HEK293 (cell line): ENCODE measurements at regions not wholly inside any gene's neighbourhood (a gene's known extent, or its start where the extent isn't known, plus 50 kb on each side); places are given as distances from the start of the nearest gene placed in this dataset.

Source experiments
- CTCF ChIA-PET: fragments of 350-600 bp; formaldehyde crosslinking; extraction: SDS; loops from one replicate; lab custom pipeline; 2021; ENCODE audit warnings: antibody characterized with exemption; lab: Yijun Ruan, JAX
- POLR2A ChIA-PET: fragments of 300-600 bp; formaldehyde crosslinking; extraction: SDS; loops from one replicate; lab custom pipeline; 2020; ENCODE audit warnings: antibody characterized with exemption, inconsistent platforms; lab: Yijun Ruan, JAX
- H3K27ac ChIP-seq: fragments of 200-500 bp; sonication (Bioruptor generic); 2 replicates; pipeline ENCODE4 v1.5.1; 2014; ENCODE audit warnings: low read depth, low read length, control low read depth, inconsistent platforms; ENCODE audit errors: extremely low read depth
- H3K36me3 ChIP-seq, 2 experiments: fragments of 200-500 bp in 1 of 2; sonication (Bioruptor generic) in 1 of 2; 1 replicate in 1 of 2; 2 replicates in 1 of 2; pipeline ENCODE4 v1.5.1; 2014 to 2017; ENCODE audit warnings: inconsistent platforms in 2 of 2, low read length in 2 of 2; ENCODE audit not compliant: control insufficient read depth in 2 of 2, insufficient read depth in 1 of 2
- H3K4me1 ChIP-seq: fragments of 200-500 bp; sonication (Bioruptor generic); 2 replicates; pipeline ENCODE4 v1.5.1; 2014; ENCODE audit warnings: mild to moderate bottlenecking, low read length, inconsistent platforms; ENCODE audit not compliant: control insufficient read depth, insufficient read depth
- H3K4me3 ChIP-seq: 2 replicates; pipeline ENCODE4 v1.5.1; 2011; ENCODE audit warnings: low read depth, mild to moderate bottlenecking, control low read depth, low read length, moderate library complexity
- H3K9me3 ChIP-seq: fragments of 200-500 bp; sonication (Bioruptor generic); 2 replicates; pipeline ENCODE4 v1.5.1; 2014; ENCODE audit warnings: low read depth, low read length, inconsistent platforms; ENCODE audit not compliant: control insufficient read depth, insufficient read depth
- GLIS2 ChIP-seq: fragments of 450-650 bp; formaldehyde crosslinking; IDR thresholded peaks from 2 replicates; pipeline ENCODE4 v1.5.1; 2016; ENCODE audit warnings: missing biosample characterization, missing genetic modification characterization
- KLF7 ChIP-seq: fragments of 450-650 bp; formaldehyde crosslinking; IDR thresholded peaks from 2 replicates; pipeline ENCODE4 v1.5.1; 2016; ENCODE audit warnings: missing biosample characterization, missing genetic modification characterization, borderline replicate concordance
- KLF8 ChIP-seq: fragments of 450-650 bp; formaldehyde crosslinking; IDR thresholded peaks from 2 replicates; pipeline ENCODE4 v1.5.1; 2016; ENCODE audit warnings: missing biosample characterization, missing genetic modification characterization
- OVOL3 ChIP-seq: fragments of 450-650 bp; formaldehyde crosslinking; IDR thresholded peaks from 2 replicates; pipeline ENCODE4 v1.5.1; 2016; ENCODE audit warnings: missing biosample characterization, missing genetic modification characterization
- SP3 ChIP-seq: fragments of 450-650 bp; formaldehyde crosslinking; IDR thresholded peaks from 2 replicates; pipeline ENCODE4 v1.5.1; 2016; ENCODE audit warnings: missing biosample characterization, missing genetic modification characterization
- ZNF133 ChIP-seq: fragments of 450-650 bp; formaldehyde crosslinking; IDR thresholded peaks from 2 replicates; pipeline ENCODE4 v1.5.1; 2016; ENCODE audit warnings: missing biosample characterization, missing genetic modification characterization
- ZNF146 ChIP-seq: fragments of 450-650 bp; formaldehyde crosslinking; IDR thresholded peaks from 2 replicates; pipeline ENCODE4 v1.5.1; 2016; ENCODE audit warnings: missing biosample characterization, missing genetic modification characterization
- ZNF2 ChIP-seq: fragments of 450-650 bp; formaldehyde crosslinking; IDR thresholded peaks from 2 replicates; pipeline ENCODE4 v1.5.1; 2016; ENCODE audit warnings: missing biosample characterization, missing genetic modification characterization
- ZNF391 ChIP-seq: fragments of 450-650 bp; formaldehyde crosslinking; IDR thresholded peaks from 2 replicates; pipeline ENCODE4 v1.5.1; 2016; ENCODE audit warnings: low read depth, missing biosample characterization, missing genetic modification characterization, borderline replicate concordance
- ZNF426 ChIP-seq: fragments of 450-650 bp; formaldehyde crosslinking; IDR thresholded peaks from 2 replicates; pipeline ENCODE4 v1.5.1; 2017; ENCODE audit warnings: missing biosample characterization, missing genetic modification characterization, mild to moderate bottlenecking, inconsistent platforms, moderate library complexity
- ZNF561 ChIP-seq: fragments of 450-650 bp; IDR thresholded peaks from 2 replicates; pipeline ENCODE4 v1.5.1; 2018; ENCODE audit warnings: missing biosample characterization, missing genetic modification characterization, borderline replicate concordance
- ZNF626 ChIP-seq: fragments of 450-650 bp; sonication (Bioruptor Pico); formaldehyde crosslinking; IDR thresholded peaks from 2 replicates; pipeline ENCODE4 v1.5.1; 2018; ENCODE audit warnings: missing biosample characterization, missing genetic modification characterization, inconsistent platforms
- ZNF670 ChIP-seq: fragments of 450-650 bp; formaldehyde crosslinking; IDR thresholded peaks from 2 replicates; pipeline ENCODE4 v1.5.1; 2016; ENCODE audit warnings: missing biosample characterization, missing genetic modification characterization, low read depth
- ZNF677 ChIP-seq: fragments of 450-650 bp; IDR thresholded peaks from 2 replicates; pipeline ENCODE4 v1.5.0; 2018; ENCODE audit warnings: missing biosample characterization, mild to moderate bottlenecking, missing genetic modification characterization, moderate library complexity
- ZNF707 ChIP-seq: fragments of 450-650 bp; formaldehyde crosslinking; IDR thresholded peaks from 2 replicates; pipeline ENCODE4 v1.5.1; 2016; ENCODE audit warnings: missing biosample characterization, missing genetic modification characterization
- ZNF777 ChIP-seq: fragments of 450-650 bp; formaldehyde crosslinking; IDR thresholded peaks from 2 replicates; pipeline ENCODE4 v1.5.1; 2017; ENCODE audit warnings: missing biosample characterization, missing genetic modification characterization, borderline replicate concordance
- ZNF792 ChIP-seq: fragments of 450-650 bp; formaldehyde crosslinking; IDR thresholded peaks from 2 replicates; pipeline ENCODE4 v1.5.1; 2016; ENCODE audit warnings: missing biosample characterization, missing genetic modification characterization
- ZNF837 ChIP-seq: fragments of 450-650 bp; formaldehyde crosslinking; IDR thresholded peaks from 2 replicates; pipeline ENCODE4 v1.5.1; 2016; ENCODE audit warnings: missing biosample characterization, missing genetic modification characterization
- ZSCAN23 ChIP-seq: fragments of 450-650 bp; formaldehyde crosslinking; IDR thresholded peaks from 2 replicates; pipeline ENCODE4 v1.5.1; 2016; ENCODE audit warnings: missing biosample characterization, missing genetic modification characterization
- TF ChIP-seq, protein P1 (sequence below): fragments of 450-650 bp; formaldehyde crosslinking; IDR thresholded peaks from 2 replicates; pipeline ENCODE4 v1.5.1; 2017; ENCODE audit warnings: missing biosample characterization, missing genetic modification characterization
- TF ChIP-seq, protein P2 (sequence below): fragments of 450-650 bp; formaldehyde crosslinking; IDR thresholded peaks from 2 replicates; pipeline ENCODE4 v1.5.1; 2016; ENCODE audit warnings: missing biosample characterization, missing genetic modification characterization, low read depth
- TF ChIP-seq, protein P3 (sequence below): fragments of 450-650 bp; formaldehyde crosslinking; IDR thresholded peaks from 2 replicates; pipeline ENCODE4 v1.5.1; 2016; ENCODE audit warnings: missing biosample characterization, missing genetic modification characterization
- TF ChIP-seq, protein P4 (sequence below): fragments of 450-650 bp; formaldehyde crosslinking; IDR thresholded peaks from 2 replicates; pipeline ENCODE4 v1.5.1; 2016; ENCODE audit warnings: missing biosample characterization, missing genetic modification characterization

DNA sequence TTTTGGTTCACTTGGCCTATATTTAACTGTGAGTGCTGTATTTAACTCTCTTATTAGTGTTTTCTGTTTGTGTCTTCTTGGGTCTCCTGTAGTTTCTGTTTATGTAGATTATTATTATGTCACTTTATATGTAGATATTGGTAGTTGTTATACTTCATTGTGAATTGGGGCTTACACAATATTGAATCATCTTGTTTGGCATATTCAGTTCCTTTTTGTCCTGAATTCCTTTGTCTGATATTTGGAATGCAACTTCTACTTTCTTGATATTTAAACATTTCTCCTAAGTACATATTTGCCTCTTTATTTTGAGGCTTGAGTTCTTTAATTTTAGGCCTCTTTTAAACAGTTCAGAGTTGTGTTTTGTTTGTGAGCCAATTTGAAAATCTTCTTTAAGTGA, 544.8 kb upstream of the ADGRL3 start:
- H3K36me3 ChIP-seq: no peaks in the 10 kb centered on the region
- no peak for TF ChIP-seq KLF7 (tag by site-specific recombination)
- H3K4me1 ChIP-seq: no peaks in the 10 kb centered on the region
- CTCF ChIA-PET: no interaction called here
- POLR2A ChIA-PET: no interaction called here
- no peak overlapping the region for H3K4me3 ChIP-seq
- no peaks in the 10 kb centered on the region for H3K9me3 ChIP-seq
- H3K27ac ChIP-seq: no peak overlapping the region

DNA sequence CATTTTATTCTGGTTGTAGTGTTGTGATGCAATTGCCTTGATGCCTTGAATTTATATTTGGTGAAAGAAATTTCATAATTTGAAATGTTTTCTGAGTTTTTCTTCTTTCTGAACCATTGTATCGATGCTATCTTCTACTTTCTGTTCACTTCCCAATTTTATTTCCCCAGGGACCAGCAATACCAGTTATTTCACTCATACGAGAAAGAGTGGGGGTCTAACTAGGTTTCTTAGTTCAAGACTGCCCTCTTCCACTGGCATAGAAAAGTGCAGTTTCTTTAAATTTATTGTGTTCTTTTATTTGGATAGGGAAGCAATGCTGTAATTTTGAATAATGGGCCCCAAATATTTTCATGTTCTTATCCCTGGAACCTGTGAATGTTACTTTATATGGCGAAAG, 544.0 kb upstream of the ADGRL3 start:
- CTCF ChIA-PET: no interaction called here
- H3K27ac ChIP-seq: no peak overlapping the region

DNA sequence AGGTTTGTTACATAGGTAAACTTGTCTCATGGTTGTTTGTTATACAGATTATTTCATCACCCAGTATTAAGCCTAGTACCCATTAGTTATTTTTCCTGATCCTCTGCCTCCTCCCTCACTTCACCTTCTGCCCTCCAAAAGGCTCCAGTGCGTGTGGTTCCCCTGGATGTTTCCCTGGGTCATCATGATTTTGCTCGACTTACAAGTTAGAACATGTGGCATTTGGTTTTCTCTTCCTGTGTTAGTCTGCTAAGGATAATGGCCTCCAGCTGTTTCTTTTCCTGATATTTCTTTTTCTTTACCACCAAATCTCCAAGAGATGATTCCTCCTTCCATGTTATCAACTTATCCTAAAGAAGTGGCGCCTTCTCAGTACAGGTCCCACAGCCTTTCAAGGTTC, 543.1 kb upstream of the ADGRL3 start:
- Histone ChIP-seq H3K4me1 (no peaks in the 10 kb centered on the region), H3K27ac (no peak overlapping the region), H3K9me3 (no peaks in the 10 kb centered on the region), H3K36me3 (no peaks in the 10 kb centered on the region), H3K4me3 (no peak overlapping the region)
- TF ChIP-seq, protein P1, sequence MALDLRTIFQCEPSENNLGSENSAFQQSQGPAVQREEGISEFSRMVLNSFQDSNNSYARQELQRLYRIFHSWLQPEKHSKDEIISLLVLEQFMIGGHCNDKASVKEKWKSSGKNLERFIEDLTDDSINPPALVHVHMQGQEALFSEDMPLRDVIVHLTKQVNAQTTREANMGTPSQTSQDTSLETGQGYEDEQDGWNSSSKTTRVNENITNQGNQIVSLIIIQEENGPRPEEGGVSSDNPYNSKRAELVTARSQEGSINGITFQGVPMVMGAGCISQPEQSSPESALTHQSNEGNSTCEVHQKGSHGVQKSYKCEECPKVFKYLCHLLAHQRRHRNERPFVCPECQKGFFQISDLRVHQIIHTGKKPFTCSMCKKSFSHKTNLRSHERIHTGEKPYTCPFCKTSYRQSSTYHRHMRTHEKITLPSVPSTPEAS (tag by site-specific recombination): no peak
- TF ChIP-seq OVOL3 (tag by site-specific recombination) (no peak), ZSCAN23 (no peak), ZNF670 (tag by site-specific recombination) (no peak), ZNF837 (tag by site-specific recombination) (no peak), ZNF792 (tag by site-specific recombination) (no peak)
- TF ChIP-seq, protein P2, sequence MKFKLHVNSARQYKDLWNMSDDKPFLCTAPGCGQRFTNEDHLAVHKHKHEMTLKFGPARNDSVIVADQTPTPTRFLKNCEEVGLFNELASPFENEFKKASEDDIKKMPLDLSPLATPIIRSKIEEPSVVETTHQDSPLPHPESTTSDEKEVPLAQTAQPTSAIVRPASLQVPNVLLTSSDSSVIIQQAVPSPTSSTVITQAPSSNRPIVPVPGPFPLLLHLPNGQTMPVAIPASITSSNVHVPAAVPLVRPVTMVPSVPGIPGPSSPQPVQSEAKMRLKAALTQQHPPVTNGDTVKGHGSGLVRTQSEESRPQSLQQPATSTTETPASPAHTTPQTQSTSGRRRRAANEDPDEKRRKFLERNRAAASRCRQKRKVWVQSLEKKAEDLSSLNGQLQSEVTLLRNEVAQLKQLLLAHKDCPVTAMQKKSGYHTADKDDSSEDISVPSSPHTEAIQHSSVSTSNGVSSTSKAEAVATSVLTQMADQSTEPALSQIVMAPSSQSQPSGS (tag by site-specific recombination): no peak
- CTCF ChIA-PET: no interaction called here
- POLR2A ChIA-PET: no interaction called here

More for the DNA sequence above, 544.0 kb upstream of the ADGRL3 start:
- Histone ChIP-seq H3K36me3 (no peaks in the 10 kb centered on the region), H3K4me1 (no peaks in the 10 kb centered on the region), H3K4me3 (no peak overlapping the region), H3K9me3 (no peaks in the 10 kb centered on the region)
- TF ChIP-seq ZNF561 (tag by site-specific recombination) (no peak), ZNF146 (tag by site-specific recombination) (no peak), ZNF2 (no peak), ZNF777 (tag by site-specific recombination) (no peak)
- TF ChIP-seq, protein P3, sequence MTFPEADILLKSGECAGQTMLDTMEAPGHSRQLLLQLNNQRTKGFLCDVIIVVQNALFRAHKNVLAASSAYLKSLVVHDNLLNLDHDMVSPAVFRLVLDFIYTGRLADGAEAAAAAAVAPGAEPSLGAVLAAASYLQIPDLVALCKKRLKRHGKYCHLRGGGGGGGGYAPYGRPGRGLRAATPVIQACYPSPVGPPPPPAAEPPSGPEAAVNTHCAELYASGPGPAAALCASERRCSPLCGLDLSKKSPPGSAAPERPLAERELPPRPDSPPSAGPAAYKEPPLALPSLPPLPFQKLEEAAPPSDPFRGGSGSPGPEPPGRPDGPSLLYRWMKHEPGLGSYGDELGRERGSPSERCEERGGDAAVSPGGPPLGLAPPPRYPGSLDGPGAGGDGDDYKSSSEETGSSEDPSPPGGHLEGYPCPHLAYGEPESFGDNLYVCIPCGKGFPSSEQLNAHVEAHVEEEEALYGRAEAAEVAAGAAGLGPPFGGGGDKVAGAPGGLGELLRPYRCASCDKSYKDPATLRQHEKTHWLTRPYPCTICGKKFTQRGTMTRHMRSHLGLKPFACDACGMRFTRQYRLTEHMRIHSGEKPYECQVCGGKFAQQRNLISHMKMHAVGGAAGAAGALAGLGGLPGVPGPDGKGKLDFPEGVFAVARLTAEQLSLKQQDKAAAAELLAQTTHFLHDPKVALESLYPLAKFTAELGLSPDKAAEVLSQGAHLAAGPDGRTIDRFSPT (tag by site-specific recombination): no peak
- POLR2A ChIA-PET: no interaction called here

DNA sequence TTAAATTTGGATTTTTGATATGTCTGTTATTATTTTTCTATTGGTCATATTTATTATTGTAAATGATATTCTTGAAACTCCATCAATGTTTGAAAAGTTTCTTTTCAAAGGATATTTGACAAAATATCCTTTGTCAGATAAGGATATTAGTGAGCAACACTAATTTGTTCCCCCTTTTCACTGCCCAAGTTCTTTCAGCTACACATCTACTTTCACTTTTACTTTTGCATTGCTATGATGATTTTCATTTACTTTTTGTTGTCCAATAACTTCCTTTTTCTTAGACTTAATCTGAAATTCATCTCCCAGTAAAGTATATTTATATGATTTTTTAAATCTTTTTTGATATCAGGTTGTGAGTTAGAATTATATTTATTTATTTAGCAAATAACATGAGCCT, 542.3 kb upstream of the ADGRL3 start:
- ChIA-PET CTCF (no interaction called here), POLR2A (no interaction called here)
- no peaks in the 10 kb centered on the region for H3K36me3 ChIP-seq
- H3K27ac ChIP-seq: no peak overlapping the region
- no peak overlapping the region for H3K4me3 ChIP-seq
- no peaks in the 10 kb centered on the region for H3K9me3 ChIP-seq
- no peaks in the 10 kb centered on the region for H3K4me1 ChIP-seq
- TF ChIP-seq GLIS2: no peak
- TF ChIP-seq ZNF707 (tag by site-specific recombination): no peak
- TF ChIP-seq KLF8 (tag by site-specific recombination): no peak
- TF ChIP-seq ZNF426 (tag by site-specific recombination): no peak
- no peak for TF ChIP-seq SP3 (tag by site-specific recombination)
- TF ChIP-seq ZNF677 (tag by site-specific recombination): no peak
- TF ChIP-seq ZNF626: no peak
- TF ChIP-seq, protein P4, sequence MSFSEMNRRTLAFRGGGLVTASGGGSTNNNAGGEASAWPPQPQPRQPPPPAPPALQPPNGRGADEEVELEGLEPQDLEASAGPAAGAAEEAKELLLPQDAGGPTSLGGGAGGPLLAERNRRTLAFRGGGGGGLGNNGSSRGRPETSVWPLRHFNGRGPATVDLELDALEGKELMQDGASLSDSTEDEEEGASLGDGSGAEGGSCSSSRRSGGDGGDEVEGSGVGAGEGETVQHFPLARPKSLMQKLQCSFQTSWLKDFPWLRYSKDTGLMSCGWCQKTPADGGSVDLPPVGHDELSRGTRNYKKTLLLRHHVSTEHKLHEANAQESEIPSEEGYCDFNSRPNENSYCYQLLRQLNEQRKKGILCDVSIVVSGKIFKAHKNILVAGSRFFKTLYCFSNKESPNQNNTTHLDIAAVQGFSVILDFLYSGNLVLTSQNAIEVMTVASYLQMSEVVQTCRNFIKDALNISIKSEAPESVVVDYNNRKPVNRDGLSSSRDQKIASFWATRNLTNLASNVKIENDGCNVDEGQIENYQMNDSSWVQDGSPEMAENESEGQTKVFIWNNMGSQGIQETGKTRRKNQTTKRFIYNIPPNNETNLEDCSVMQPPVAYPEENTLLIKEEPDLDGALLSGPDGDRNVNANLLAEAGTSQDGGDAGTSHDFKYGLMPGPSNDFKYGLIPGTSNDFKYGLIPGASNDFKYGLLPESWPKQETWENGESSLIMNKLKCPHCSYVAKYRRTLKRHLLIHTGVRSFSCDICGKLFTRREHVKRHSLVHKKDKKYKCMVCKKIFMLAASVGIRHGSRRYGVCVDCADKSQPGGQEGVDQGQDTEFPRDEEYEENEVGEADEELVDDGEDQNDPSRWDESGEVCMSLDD: no peak
- TF ChIP-seq ZNF133 (tag by site-specific recombination): no peak
- no peak for TF ChIP-seq ZNF391
